Osteocyte (in vitro differentiated cells): ENCODE measurements at regions not wholly inside any gene's neighbourhood (a gene's known extent, or its start where the extent isn't known, plus 50 kb on each side); places are given as distances from the start of the nearest gene placed in this dataset.
"Not testable (repeated sequence)": the region's sequence is repeated elsewhere in the genome, so short reads cannot be mapped to it uniquely, and the experiment has no call there.

Experiments used
- DNase-seq: peaks from one replicate; pipeline ENCODE4 v3.0.0; 2021; ENCODE audit warnings: mixed read lengths; ENCODE audit not compliant: unreplicated experiment; ENCODE audit errors: extremely low spot score
- H3K27ac Mint-ChIP-seq: one replicate; pipeline ENCODE4 v1.8.0; 2021; ENCODE audit warnings: mild to moderate bottlenecking, mixed read lengths; ENCODE audit not compliant: unreplicated experiment
- H3K27me3 Mint-ChIP-seq: one replicate; pipeline ENCODE4 v1.8.0; 2021; ENCODE audit warnings: mixed read lengths; ENCODE audit not compliant: unreplicated experiment
- H3K36me3 Mint-ChIP-seq: one replicate; pipeline ENCODE4 v1.8.0; 2021; ENCODE audit warnings: mixed read lengths; ENCODE audit not compliant: unreplicated experiment
- H3K4me1 Mint-ChIP-seq: one replicate; pipeline ENCODE4 v1.8.0; 2021; ENCODE audit warnings: mixed read lengths; ENCODE audit not compliant: unreplicated experiment
- H3K4me3 Mint-ChIP-seq: one replicate; pipeline ENCODE4 v1.8.0; 2021; ENCODE audit warnings: mild to moderate bottlenecking, moderate library complexity, mixed read lengths; ENCODE audit not compliant: unreplicated experiment
- H3K9me3 Mint-ChIP-seq: one replicate; pipeline ENCODE4 v1.8.0; 2021; ENCODE audit warnings: mixed read lengths; ENCODE audit not compliant: unreplicated experiment
- CTCF ChIP-seq: fragments of 200-600 bp; sonication (generic); IDR thresholded peaks from 2 replicates; pipeline ENCODE4 v1.5.0; 2021; ENCODE audit warnings: antibody characterized with exemption, mild to moderate bottlenecking, moderate library complexity

GRCh38 chr4:92014067-92014466 lies 289.7 kb upstream of the GRID2 start:
- Mint-ChIP-seq H3K4me3 (no peak overlapping the region), H3K4me1 (no peaks in the 10 kb centered on the region), H3K27ac (no peak overlapping the region), H3K36me3 (no peaks in the 10 kb centered on the region), H3K9me3 (no peaks in the 10 kb centered on the region), H3K27me3 (peaks cover 2% of the 10 kb centered on the region)
- no peak for DNase-seq
- no peak for TF ChIP-seq CTCF

GRCh38 chr4:92021203-92021602 lies 282.6 kb upstream of the GRID2 start:
- Mint-ChIP-seq H3K36me3 (no peaks in the 10 kb centered on the region), H3K4me1 (no peaks in the 10 kb centered on the region), H3K27me3 (no peaks in the 10 kb centered on the region), H3K27ac (no peak overlapping the region), H3K4me3 (no peak overlapping the region), H3K9me3 (peaks cover 8% of the 10 kb centered on the region)
- DNase-seq: no peak
- TF ChIP-seq CTCF: no peak

- Mint-ChIP-seq H3K36me3 (no peaks in the 10 kb centered on the region), H3K27ac (no peak overlapping the region), H3K4me3 (no peak overlapping the region), H3K4me1 (no peaks in the 10 kb centered on the region), H3K9me3 (peaks cover 8% of the 10 kb centered on the region), H3K27me3 (no peaks in the 10 kb centered on the region)
- TF ChIP-seq CTCF: no peak
- DNase-seq: no peak
These were observed 282.0 kb upstream of the GRID2 start for GRCh38 chr4:92021788-92022187.

DNA sequence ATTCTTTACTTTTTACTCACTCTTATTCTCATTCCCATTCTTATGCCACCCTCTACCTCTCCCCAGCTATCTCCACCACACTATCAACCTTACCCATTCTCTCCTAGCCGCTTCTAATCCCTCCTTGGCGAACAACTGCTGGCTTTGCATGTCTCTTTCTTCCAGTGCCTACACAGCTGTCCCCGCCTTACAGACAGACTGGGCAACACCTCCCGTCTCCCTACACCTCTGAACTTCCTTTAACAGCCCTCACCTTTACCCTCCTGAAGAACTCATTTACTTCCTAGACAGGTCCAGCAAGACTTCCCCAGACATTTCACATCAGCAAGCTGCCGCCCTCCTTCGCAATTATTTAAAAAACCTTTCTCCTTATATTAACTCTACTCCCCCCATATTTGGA lies 274.9 kb upstream of the GRID2 start:
- not testable (repeated sequence) for H3K36me3 Mint-ChIP-seq, H3K9me3 Mint-ChIP-seq, DNase-seq, H3K27me3 Mint-ChIP-seq, H3K27ac Mint-ChIP-seq, H3K4me3 Mint-ChIP-seq, H3K4me1 Mint-ChIP-seq

- no peak for TF ChIP-seq CTCF
- H3K9me3 Mint-ChIP-seq: no peaks in the 10 kb centered on the region
- no peak overlapping the region for H3K4me3 Mint-ChIP-seq
- no peak for DNase-seq
- H3K27me3 Mint-ChIP-seq: no peaks in the 10 kb centered on the region
- H3K36me3 Mint-ChIP-seq: no peaks in the 10 kb centered on the region
- H3K4me1 Mint-ChIP-seq: no peaks in the 10 kb centered on the region
- no peak overlapping the region for H3K27ac Mint-ChIP-seq
These were observed 271.9 kb upstream of the GRID2 start for GRCh38 chr4:92031825-92032224.

DNA sequence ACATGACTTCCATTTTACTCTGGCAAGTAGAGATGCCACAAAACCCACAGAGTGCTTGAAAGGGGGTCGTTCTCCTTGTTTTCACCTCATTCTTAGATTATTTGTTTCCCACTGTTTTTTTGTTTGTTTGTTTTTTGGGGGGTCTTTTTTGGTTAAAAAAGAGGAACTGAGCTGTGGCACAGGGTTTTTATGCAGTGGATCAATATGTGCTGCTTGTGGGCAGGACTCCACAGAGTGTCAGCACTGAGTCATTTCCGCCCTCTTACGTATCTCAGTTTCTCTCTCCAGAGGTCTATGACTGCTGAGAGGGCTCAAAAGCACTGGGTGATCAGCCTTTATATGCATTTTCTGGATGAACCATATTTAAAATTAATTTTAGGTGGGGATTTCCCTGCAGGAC lies 268.1 kb upstream of the GRID2 start:
- no peaks in the 10 kb centered on the region for H3K36me3 Mint-ChIP-seq
- H3K4me1 Mint-ChIP-seq: no peaks in the 10 kb centered on the region
- peaks cover 7% of the 10 kb centered on the region for H3K9me3 Mint-ChIP-seq
- TF ChIP-seq CTCF: no peak
- no peak overlapping the region for H3K4me3 Mint-ChIP-seq
- no peaks in the 10 kb centered on the region for H3K27me3 Mint-ChIP-seq
- no peak overlapping the region for H3K27ac Mint-ChIP-seq
- no peak for DNase-seq
